K562 (cell line): ENCODE measurements at regions not wholly inside any gene's neighbourhood (a gene's known extent, or its start where the extent isn't known, plus 50 kb on each side); places are given as distances from the start of the nearest gene placed in this dataset.

Experiments used
- ATAC-seq: fragments of 200-7000 bp; cut with Tn5 transposase; 3 replicates; pipeline ENCODE4 v1.9.1; 2020; ENCODE audit warnings: moderate library complexity
- BruUV-seq: library from RNA; stranded (reverse); fragments of 400-500 nt; replicated peaks from 2 replicates; lab custom pipeline; 2021; lab: Mats Ljungman, UMichigan
- CTCF ChIA-PET: fragments of 300-600 bp; formaldehyde crosslinking; extraction: SDS; loops from one replicate; lab custom pipeline; 2021; ENCODE audit warnings: low intra/inter-chr PET ratio; lab: Yijun Ruan, JAX
- POLR2A ChIA-PET: fragments of 300-600, 350-650 bp; sonication (Branson Sonifier 250); formaldehyde crosslinking; extraction: SDS; loops from one replicate; lab custom pipeline; 2021; ENCODE audit warnings: antibody characterized with exemption, inconsistent platforms; lab: Yijun Ruan, JAX
- DNase-seq, 4 experiments: peaks; one replicate each; pipeline versions ENCODE4 v3.0.0 to v3.0.0-alpha.2; 2011 to 2018; ENCODE audit warnings: low spot score in 3 of 4, mixed read lengths in 3 of 4; ENCODE audit errors: extremely low read depth in 1 of 4
- FAIRE-seq: peaks from 2 replicates; lab custom pipeline; 2011; peaks lifted over from hg19 to GRCh38; lab: Jason Lieb, UNC
- H2AFZ ChIP-seq: 2 replicates; pipeline ENCODE4 v1.6.0; 2011; ENCODE audit warnings: low read depth, low read length, control low read depth, inconsistent platforms
- H3K27ac ChIP-seq: fragments of 200-600 bp; 3 replicates; pipeline ENCODE4 v1.8.0; 2011; ENCODE audit warnings: low read depth, mild to moderate bottlenecking, control low read depth, inconsistent platforms, low read length, moderate library complexity, mixed read lengths; ENCODE audit errors: extremely low read depth
- H3K27me3 ChIP-seq, 2 experiments: fragments of 300-600 bp in 1 of 2; 2 replicates in 1 of 2; 3 replicates in 1 of 2; pipeline versions ENCODE4 v1.6.0 to v1.8.0; 2011; ENCODE audit warnings: inconsistent platforms in 2 of 2, low read length in 2 of 2, mild to moderate bottlenecking in 1 of 2, mixed read lengths in 1 of 2, moderate library complexity in 1 of 2; ENCODE audit not compliant: control insufficient read depth in 2 of 2, insufficient read depth in 2 of 2
- H3K36me3 ChIP-seq: fragments of 300-600 bp; 3 replicates; pipeline ENCODE4 v1.8.0; 2011; ENCODE audit warnings: mild to moderate bottlenecking, low read length, inconsistent platforms; ENCODE audit not compliant: control insufficient read depth, insufficient read depth
- H3K4me1 ChIP-seq, 2 experiments: fragments of 200-600 bp in 1 of 2; replicated peaks in 1 of 2; 2 replicates in 1 of 2; 3 replicates in 1 of 2; pipeline versions ENCODE4 v1.5.1 to v1.8.0; 2011; ENCODE audit warnings: inconsistent platforms in 2 of 2, low read length in 2 of 2, mild to moderate bottlenecking in 1 of 2, mixed read lengths in 1 of 2, moderate library complexity in 1 of 2; ENCODE audit not compliant: control insufficient read depth in 2 of 2, insufficient read depth in 2 of 2
- H3K4me2 ChIP-seq: 2 replicates; pipeline ENCODE4 v1.6.1; 2011; ENCODE audit warnings: low read length, control low read depth, inconsistent platforms, mixed read lengths; ENCODE audit not compliant: insufficient read depth
- H3K4me3 ChIP-seq: fragments of 200-600 bp; sonication (generic), shearing (Covaris generic); 2 replicates; pipeline ENCODE4 v1.5.1; 2016; ENCODE audit warnings: control low read depth, inconsistent platforms
- H3K79me2 ChIP-seq: fragments of 200-600 bp; 3 replicates; pipeline ENCODE4 v1.8.0; 2011; ENCODE audit warnings: low read length, inconsistent platforms; ENCODE audit not compliant: control insufficient read depth, insufficient read depth
- H3K9ac ChIP-seq, 2 experiments: 2 replicates each; pipeline versions ENCODE4 v1.6.0 to v1.6.1; 2011; ENCODE audit warnings: low read depth in 2 of 2, low read length in 2 of 2, control low read depth in 1 of 2, inconsistent platforms in 1 of 2, mild to moderate bottlenecking in 1 of 2, mixed read lengths in 1 of 2; ENCODE audit not compliant: insufficient read depth in 1 of 2
- H3K9me1 ChIP-seq: one replicate; pipeline ENCODE4 v1.6.0; 2011; ENCODE audit warnings: inconsistent platforms, mild to moderate bottlenecking, low read length, moderate library complexity; ENCODE audit not compliant: control insufficient read depth, insufficient read depth
- H3K9me3 ChIP-seq: replicated peaks from 2 replicates; pipeline ENCODE4 v1.5.1; 2011; ENCODE audit warnings: low read depth, low read length, inconsistent platforms; ENCODE audit not compliant: control insufficient read depth, insufficient read depth
- H4K20me1 ChIP-seq: replicated peaks from 2 replicates; pipeline ENCODE4 v1.6.1; 2011; ENCODE audit warnings: low read length, inconsistent platforms, mixed read lengths; ENCODE audit not compliant: control insufficient read depth, insufficient read depth
- PHF20 ChIP-seq: fragments of 450-650 bp; IDR thresholded peaks from 2 replicates; pipeline ENCODE4 v1.6.1; 2018; ENCODE audit not compliant: partially characterized antibody
- RBM14 ChIP-seq: fragments of 200-400 bp; formaldehyde crosslinking; IDR thresholded peaks from 2 replicates; pipeline ENCODE4 v1.6.1; 2018; ENCODE audit warnings: low read depth, mild to moderate bottlenecking, low read length, moderate library complexity, borderline replicate concordance; ENCODE audit not compliant: insufficient read depth
- ZNF197 ChIP-seq: fragments of 200-800 bp; sonication (Bioruptor generic); IDR thresholded peaks from 2 replicates; pipeline ENCODE4 v1.6.1; 2016; ENCODE audit warnings: low read depth, missing genetic modification characterization, missing compliant biosample characterization
- ZNF239 ChIP-seq: fragments of 250-450 bp; sonication (Bioruptor Pico); IDR thresholded peaks from 2 replicates; pipeline ENCODE4 v1.4.0; 2020; ENCODE audit warnings: mild to moderate bottlenecking
- ZNF274 ChIP-seq: IDR thresholded peaks from 2 replicates; pipeline ENCODE4 v1.6.1; 2011; ENCODE audit warnings: low read depth, mild to moderate bottlenecking, low read length, moderate library complexity, borderline replicate concordance
- WGBS: fragments of 100-300 bp; shearing (Covaris generic); methylation state at CpG from one replicate; pipeline ENCODE4 v1.1.6; 2016; ENCODE audit warnings: low coverage, mixed read lengths; ENCODE audit not compliant: insufficient coverage; ENCODE audit errors: missing lambda C conversion rate; 5-methylcytosine and 5-hydroxymethylcytosine counted together
- in situ Hi-C: fragments of 300-500 bp; cut with MboI; formaldehyde crosslinking; loops from 4 replicates; pipeline ENCODE4 v1.15.0; 2018; ENCODE audit warnings: inconsistent platforms, mixed read lengths
- intact Hi-C: fragments of 100-400 bp; cut with micrococcal nuclease; formaldehyde crosslinking; loops from 2 replicates; pipeline ENCODE4 v1.14.2; 2022

- no peak overlapping the region for H3K27ac ChIP-seq
- no peak overlapping the region for H2AFZ ChIP-seq
- ChIA-PET POLR2A (no interaction called here), CTCF (no interaction called here)
- no peaks in the 10 kb centered on the region for H3K36me3 ChIP-seq
- H3K27me3 ChIP-seq, result no peaks in the 10 kb centered on the region
- H3K4me1 ChIP-seq, result no peaks in the 10 kb centered on the region
- no TSS peak for BruUV-seq
- FAIRE-seq (no peak), ATAC-seq (no peak), DNase-seq (no peak)
- H4K20me1 ChIP-seq, result no peaks in the 10 kb centered on the region
- H3K4me2 ChIP-seq, result no peak overlapping the region
- H3K9me3 ChIP-seq, result no peaks in the 10 kb centered on the region
- no peak for TF ChIP-seq ZNF239 (CRISPR knock-in tag)
- WGBS, result 0% methylated on average over 1 of the region's 1 CpG
- H3K9me1 ChIP-seq, result no peaks in the 10 kb centered on the region
- in situ Hi-C loops, result loop anchor here (25.0 kb wide), 1 partner anchor 716 kb away; the partner anchor contains the start of gene TFAP2B
- intact Hi-C loops, result no loop called here
- H3K9ac ChIP-seq, result no peak overlapping the region
- H3K79me2 ChIP-seq, result no peaks in the 10 kb centered on the region
- H3K4me3 ChIP-seq, result no peak overlapping the region
Measured at GRCh38 chr6:51528556-51528955, 558.9 kb downstream of the PKHD1 start.

- no peaks in the 10 kb centered on the region for H3K36me3 ChIP-seq
- no peak for DNase-seq
- BruUV-seq, result no TSS peak
- no peaks in the 10 kb centered on the region for H3K9me1 ChIP-seq
- no peaks in the 10 kb centered on the region for H3K79me2 ChIP-seq
- in situ Hi-C loops (loop anchor here (25.0 kb wide), 1 partner anchor 717 kb away; the partner anchor contains the start of gene TFAP2B), intact Hi-C loops (no loop called here)
- TF ChIP-seq ZNF197 (CRISPR knock-in tag) (no peak), PHF20 (no peak), RBM14 (no peak), ZNF274 (no peak)
- 0% methylated on average over 1 of the region's 1 CpG for WGBS
- no peaks in the 10 kb centered on the region for H3K27me3 ChIP-seq
- no peaks in the 10 kb centered on the region for H3K9me3 ChIP-seq
- H3K4me2 ChIP-seq, result no peak overlapping the region
- no peak for ATAC-seq
- no peaks in the 10 kb centered on the region for H4K20me1 ChIP-seq
- ChIA-PET POLR2A (no interaction called here), CTCF (no interaction called here)
- FAIRE-seq, result no peak
- no peak overlapping the region for H3K4me3 ChIP-seq
- no peak overlapping the region for H3K27ac ChIP-seq
- H3K4me1 ChIP-seq, result no peaks in the 10 kb centered on the region
- H3K9ac ChIP-seq, result no peak overlapping the region
- no peak overlapping the region for H2AFZ ChIP-seq
Measured at GRCh38 chr6:51529240-51529639, 558.2 kb downstream of the PKHD1 start.
